ENCODE measurements at regions not wholly inside any gene's neighbourhood (a gene's known extent, or its start where the extent isn't known, plus 50 kb on each side); places are given as distances from the start of the nearest gene placed in this dataset.

- Histone ChIP-seq H4K20me1 (ENCODE audit: control insufficient read depth, extremely low read depth, insufficient read depth, low read length) (no peaks in the 10 kb centered on the region), H3K79me2 (ENCODE audit: control insufficient read depth, insufficient read depth, low read length) (no peaks in the 10 kb centered on the region), H3K36me3 (ENCODE audit: control insufficient read depth, insufficient read depth, low read length) (no peaks in the 10 kb centered on the region), H3K27ac (ENCODE audit: insufficient read depth, low read length) (no peak overlapping the region), H3K27me3 (ENCODE audit: control insufficient read depth, insufficient read depth, low read length) (no peaks in the 10 kb centered on the region), H3K4me3 (replicated peaks in 1 of 4; ENCODE audit: control extremely low read depth in 1 of 4, insufficient read depth in 1 of 4, low read depth in 3 of 4, low read length in 4 of 4) (no peak overlapping the region), H3K4me1 (ENCODE audit: control insufficient read depth, extremely low read depth, insufficient read depth, low read length) (no peaks in the 10 kb centered on the region), H3K4me2 (ENCODE audit: extremely low read depth, insufficient read depth, low read length) (no peak overlapping the region), H3K9ac (ENCODE audit: insufficient read depth, low read length) (no peak overlapping the region), H3K9me3 (ENCODE audit: control insufficient read depth, insufficient read depth, low read depth, low read length) (no peaks in the 10 kb centered on the region), H2AFZ (ENCODE audit: low read length) (no peak overlapping the region)
- no peak for TF ChIP-seq EZH2 (IDR thresholded peaks at IDR 0.05; ENCODE audit: low read length, missing control alignments)
- TF ChIP-seq, protein P1, sequence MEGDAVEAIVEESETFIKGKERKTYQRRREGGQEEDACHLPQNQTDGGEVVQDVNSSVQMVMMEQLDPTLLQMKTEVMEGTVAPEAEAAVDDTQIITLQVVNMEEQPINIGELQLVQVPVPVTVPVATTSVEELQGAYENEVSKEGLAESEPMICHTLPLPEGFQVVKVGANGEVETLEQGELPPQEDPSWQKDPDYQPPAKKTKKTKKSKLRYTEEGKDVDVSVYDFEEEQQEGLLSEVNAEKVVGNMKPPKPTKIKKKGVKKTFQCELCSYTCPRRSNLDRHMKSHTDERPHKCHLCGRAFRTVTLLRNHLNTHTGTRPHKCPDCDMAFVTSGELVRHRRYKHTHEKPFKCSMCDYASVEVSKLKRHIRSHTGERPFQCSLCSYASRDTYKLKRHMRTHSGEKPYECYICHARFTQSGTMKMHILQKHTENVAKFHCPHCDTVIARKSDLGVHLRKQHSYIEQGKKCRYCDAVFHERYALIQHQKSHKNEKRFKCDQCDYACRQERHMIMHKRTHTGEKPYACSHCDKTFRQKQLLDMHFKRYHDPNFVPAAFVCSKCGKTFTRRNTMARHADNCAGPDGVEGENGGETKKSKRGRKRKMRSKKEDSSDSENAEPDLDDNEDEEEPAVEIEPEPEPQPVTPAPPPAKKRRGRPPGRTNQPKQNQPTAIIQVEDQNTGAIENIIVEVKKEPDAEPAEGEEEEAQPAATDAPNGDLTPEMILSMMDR (conservative IDR thresholded peaks at IDR 0.05 in 1 of 2, IDR thresholded peaks at IDR 0.05 in 1 of 2; ENCODE audit: low read depth in 1 of 2, low read length in 2 of 2), result no peak
- no peak for DNase-seq (ENCODE audit: low read depth in 2 of 2)
Measured at GRCh38 chr2:579961-580360, 97.2 kb downstream of the TMEM18 start.

- no peak overlapping the region for H3K4me3 ChIP-seq (replicated peaks in 1 of 4; ENCODE audit: control extremely low read depth in 1 of 4, insufficient read depth in 1 of 4, low read depth in 3 of 4, low read length in 4 of 4)
- no peaks in the 10 kb centered on the region for H3K9me3 ChIP-seq (ENCODE audit: control insufficient read depth, insufficient read depth, low read depth, low read length)
- H2AFZ ChIP-seq (ENCODE audit: low read length), result no peak overlapping the region
- H3K27ac ChIP-seq (ENCODE audit: insufficient read depth, low read length), result no peak overlapping the region
- no peaks in the 10 kb centered on the region for H4K20me1 ChIP-seq (ENCODE audit: control insufficient read depth, extremely low read depth, insufficient read depth, low read length)
- H3K27me3 ChIP-seq (ENCODE audit: control insufficient read depth, insufficient read depth, low read length), result no peaks in the 10 kb centered on the region
- DNase-seq (ENCODE audit: low read depth in 2 of 2), result no peak
- H3K4me1 ChIP-seq (ENCODE audit: control insufficient read depth, extremely low read depth, insufficient read depth, low read length), result no peaks in the 10 kb centered on the region
- H3K79me2 ChIP-seq (ENCODE audit: control insufficient read depth, insufficient read depth, low read length), result no peaks in the 10 kb centered on the region
- no peak for TF ChIP-seq EZH2 (IDR thresholded peaks at IDR 0.05; ENCODE audit: low read length, missing control alignments)
- TF ChIP-seq, protein P1 (conservative IDR thresholded peaks at IDR 0.05 in 1 of 2, IDR thresholded peaks at IDR 0.05 in 1 of 2; ENCODE audit: low read depth in 1 of 2, low read length in 2 of 2), result no peak
- no peaks in the 10 kb centered on the region for H3K36me3 ChIP-seq (ENCODE audit: control insufficient read depth, insufficient read depth, low read length)
- H3K4me2 ChIP-seq (ENCODE audit: extremely low read depth, insufficient read depth, low read length), result no peak overlapping the region
- H3K9ac ChIP-seq (ENCODE audit: insufficient read depth, low read length), result no peak overlapping the region
Measured at GRCh38 chr2:579351-579886, 97.8 kb downstream of the TMEM18 start.

DNA sequence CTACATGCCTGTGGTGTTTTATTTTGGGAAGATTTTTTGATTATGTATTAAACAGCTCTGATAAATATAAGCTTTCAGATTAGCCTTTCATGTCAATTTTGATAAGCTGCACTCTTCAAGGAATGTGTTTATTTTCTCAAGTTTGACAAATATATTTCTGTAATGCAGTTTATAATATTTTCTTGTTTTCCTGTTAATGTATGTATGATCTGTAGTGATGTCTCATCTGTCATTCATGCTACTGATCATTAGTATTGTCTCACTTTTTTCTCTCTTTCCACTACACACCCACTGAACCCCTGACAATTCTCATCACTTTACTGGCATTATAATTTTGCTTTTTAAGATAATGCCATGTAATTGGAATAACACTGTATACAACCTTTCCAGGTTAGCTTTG lies 100.9 kb downstream of the TMEM18 start:
- Histone ChIP-seq H3K4me1 (ENCODE audit: control insufficient read depth, extremely low read depth, insufficient read depth, low read length) (no peaks in the 10 kb centered on the region), H3K9me3 (ENCODE audit: control insufficient read depth, insufficient read depth, low read depth, low read length) (no peaks in the 10 kb centered on the region), H3K27me3 (ENCODE audit: control insufficient read depth, insufficient read depth, low read length) (no peaks in the 10 kb centered on the region), H3K27ac (ENCODE audit: insufficient read depth, low read length) (no peak overlapping the region), H3K79me2 (ENCODE audit: control insufficient read depth, insufficient read depth, low read length) (no peaks in the 10 kb centered on the region), H3K4me2 (ENCODE audit: extremely low read depth, insufficient read depth, low read length) (no peak overlapping the region), H4K20me1 (ENCODE audit: control insufficient read depth, extremely low read depth, insufficient read depth, low read length) (no peaks in the 10 kb centered on the region), H3K36me3 (ENCODE audit: control insufficient read depth, insufficient read depth, low read length) (no peaks in the 10 kb centered on the region), H2AFZ (ENCODE audit: low read length) (no peak overlapping the region), H3K4me3 (replicated peaks in 1 of 4; ENCODE audit: control extremely low read depth in 1 of 4, insufficient read depth in 1 of 4, low read depth in 3 of 4, low read length in 4 of 4) (no peak overlapping the region), H3K9ac (ENCODE audit: insufficient read depth, low read length) (no peak overlapping the region)
- TF ChIP-seq, protein P1 (conservative IDR thresholded peaks at IDR 0.05 in 1 of 2, IDR thresholded peaks at IDR 0.05 in 1 of 2; ENCODE audit: low read depth in 1 of 2, low read length in 2 of 2), result no peak
- TF ChIP-seq EZH2 (IDR thresholded peaks at IDR 0.05; ENCODE audit: low read length, missing control alignments), result no peak
- DNase-seq (ENCODE audit: low read depth in 2 of 2), result no peak
